Neural crest cell (in vitro differentiated cells): ENCODE measurements at regions not wholly inside any gene's neighbourhood (a gene's known extent, or its start where the extent isn't known, plus 50 kb on each side); places are given as distances from the start of the nearest gene placed in this dataset.

Experiments
- DNase-seq: peaks from one replicate; pipeline ENCODE4 v3.0.0; 2021; ENCODE audit warnings: low read depth, mixed read lengths, low spot score
- H3K27ac Mint-ChIP-seq: one replicate; pipeline ENCODE4 v1.8.0; 2021; ENCODE audit warnings: mild to moderate bottlenecking, mixed read lengths; ENCODE audit not compliant: unreplicated experiment
- H3K27me3 Mint-ChIP-seq: 2 replicates; pipeline ENCODE4 v1.8.0; 2021; ENCODE audit warnings: low read depth, mild to moderate bottlenecking, mixed read lengths
- H3K36me3 Mint-ChIP-seq: 2 replicates; pipeline ENCODE4 v1.8.0; 2021; ENCODE audit warnings: low read depth, mild to moderate bottlenecking, mixed read lengths
- H3K4me1 Mint-ChIP-seq: 2 replicates; pipeline ENCODE4 v1.8.0; 2021; ENCODE audit warnings: mixed read lengths
- H3K4me3 Mint-ChIP-seq: one replicate; pipeline ENCODE4 v1.8.0; 2021; ENCODE audit warnings: mild to moderate bottlenecking, mixed read lengths
- H3K9me3 Mint-ChIP-seq: 2 replicates; pipeline ENCODE4 v1.8.0; 2021; ENCODE audit warnings: mixed read lengths
- TF ChIP-seq, protein P1 (sequence below): fragments of 200-600 bp; sonication (generic); conservative IDR thresholded peaks from 2 replicates; pipeline ENCODE4 v1.5.0; 2021; ENCODE audit warnings: antibody characterized with exemption, mild to moderate bottlenecking

DNA sequence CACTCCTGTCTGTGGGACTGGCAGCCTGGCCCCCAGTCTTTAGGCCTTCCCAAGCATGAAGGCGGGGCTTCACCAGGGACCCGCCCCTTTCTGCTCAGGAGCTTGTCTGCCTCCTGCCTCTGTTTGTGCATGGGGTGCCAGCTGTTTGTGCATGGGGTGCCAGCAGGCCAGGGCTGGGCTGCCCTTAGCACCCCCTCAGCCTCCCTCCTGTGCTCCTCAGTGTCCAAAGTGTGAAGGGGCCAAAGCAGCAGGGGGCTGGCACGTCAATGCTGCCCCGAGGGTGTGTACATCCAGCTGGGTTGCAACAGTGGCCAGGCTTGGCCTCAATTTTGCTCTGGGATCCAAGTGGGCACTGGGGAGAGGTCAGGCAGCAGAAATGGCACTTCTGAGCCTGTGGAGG lies 298.0 kb upstream of the GALNT5 start:
- H3K36me3 Mint-ChIP-seq, result peaks cover 2% of the 10 kb centered on the region
- DNase-seq, result no peak
- H3K4me3 Mint-ChIP-seq, result no peak overlapping the region
- H3K9me3 Mint-ChIP-seq, result peaks cover 2% of the 10 kb centered on the region
- TF ChIP-seq, protein P1, sequence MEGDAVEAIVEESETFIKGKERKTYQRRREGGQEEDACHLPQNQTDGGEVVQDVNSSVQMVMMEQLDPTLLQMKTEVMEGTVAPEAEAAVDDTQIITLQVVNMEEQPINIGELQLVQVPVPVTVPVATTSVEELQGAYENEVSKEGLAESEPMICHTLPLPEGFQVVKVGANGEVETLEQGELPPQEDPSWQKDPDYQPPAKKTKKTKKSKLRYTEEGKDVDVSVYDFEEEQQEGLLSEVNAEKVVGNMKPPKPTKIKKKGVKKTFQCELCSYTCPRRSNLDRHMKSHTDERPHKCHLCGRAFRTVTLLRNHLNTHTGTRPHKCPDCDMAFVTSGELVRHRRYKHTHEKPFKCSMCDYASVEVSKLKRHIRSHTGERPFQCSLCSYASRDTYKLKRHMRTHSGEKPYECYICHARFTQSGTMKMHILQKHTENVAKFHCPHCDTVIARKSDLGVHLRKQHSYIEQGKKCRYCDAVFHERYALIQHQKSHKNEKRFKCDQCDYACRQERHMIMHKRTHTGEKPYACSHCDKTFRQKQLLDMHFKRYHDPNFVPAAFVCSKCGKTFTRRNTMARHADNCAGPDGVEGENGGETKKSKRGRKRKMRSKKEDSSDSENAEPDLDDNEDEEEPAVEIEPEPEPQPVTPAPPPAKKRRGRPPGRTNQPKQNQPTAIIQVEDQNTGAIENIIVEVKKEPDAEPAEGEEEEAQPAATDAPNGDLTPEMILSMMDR, result no peak
- no peak overlapping the region for H3K27ac Mint-ChIP-seq
- no peaks in the 10 kb centered on the region for H3K27me3 Mint-ChIP-seq
- H3K4me1 Mint-ChIP-seq, result no peaks in the 10 kb centered on the region

DNA sequence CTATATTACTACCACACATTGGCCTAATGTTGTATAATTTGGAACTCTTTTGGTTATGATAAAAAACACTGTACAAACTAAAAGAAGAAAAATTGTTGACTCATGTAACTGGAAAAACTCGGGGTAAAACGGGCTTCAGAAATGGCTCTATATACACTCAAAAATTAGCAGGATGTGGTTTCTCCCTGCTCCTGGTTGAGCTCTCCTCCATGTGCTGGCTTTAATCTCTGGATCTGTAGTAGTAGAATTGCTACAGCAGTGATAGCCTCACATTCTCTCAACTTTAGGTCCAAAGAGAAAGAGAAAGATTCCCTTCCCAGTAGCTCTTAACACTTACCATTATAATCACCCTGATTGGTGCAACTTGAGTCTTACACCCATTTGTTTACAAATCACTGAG lies 274.9 kb upstream of the GALNT5 start:
- TF ChIP-seq, protein P1, result no peak
- H3K27ac Mint-ChIP-seq, result no peak overlapping the region
- peaks cover 4% of the 10 kb centered on the region for H3K4me1 Mint-ChIP-seq
- no peaks in the 10 kb centered on the region for H3K27me3 Mint-ChIP-seq
- no peak overlapping the region for H3K4me3 Mint-ChIP-seq
- H3K9me3 Mint-ChIP-seq, result no peaks in the 10 kb centered on the region
- no peaks in the 10 kb centered on the region for H3K36me3 Mint-ChIP-seq
- DNase-seq, result no peak

DNA sequence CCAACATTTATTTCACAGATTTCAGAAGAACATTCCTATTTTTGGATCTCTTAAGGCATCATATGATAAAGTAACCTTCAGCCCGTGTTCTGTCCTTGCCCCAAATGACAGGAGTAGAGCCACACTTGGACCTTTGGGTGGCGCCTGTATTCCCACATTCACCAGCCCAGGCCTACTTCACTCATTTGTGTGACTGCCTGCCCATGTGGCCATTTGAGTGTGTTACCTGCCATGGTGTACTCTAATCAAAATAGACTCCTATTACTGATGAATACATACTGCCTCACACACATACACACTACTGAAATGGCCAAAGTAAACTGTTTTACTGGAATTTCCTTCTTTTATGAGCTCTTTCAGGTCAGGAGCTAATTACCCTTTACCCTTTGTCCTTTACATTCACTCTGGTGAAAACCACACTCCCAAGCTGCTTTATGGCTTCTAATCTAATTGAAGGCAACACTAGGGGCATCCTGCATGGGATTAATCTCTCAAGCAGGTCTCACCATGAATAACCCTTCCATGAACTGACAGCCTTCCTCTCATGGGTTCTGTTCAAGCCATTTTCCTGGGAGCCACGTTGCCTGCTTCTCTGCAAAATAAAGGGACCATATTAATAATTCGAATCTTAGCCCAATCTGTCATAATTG lies 271.0 kb upstream of the GALNT5 start:
- H3K27ac Mint-ChIP-seq, result no peak overlapping the region
- H3K4me1 Mint-ChIP-seq, result peaks cover 4% of the 10 kb centered on the region
- no peak overlapping the region for H3K4me3 Mint-ChIP-seq
- no peaks in the 10 kb centered on the region for H3K27me3 Mint-ChIP-seq
- TF ChIP-seq, protein P1, result no peak
- no peaks in the 10 kb centered on the region for H3K36me3 Mint-ChIP-seq
- no peak for DNase-seq
- no peaks in the 10 kb centered on the region for H3K9me3 Mint-ChIP-seq

DNA sequence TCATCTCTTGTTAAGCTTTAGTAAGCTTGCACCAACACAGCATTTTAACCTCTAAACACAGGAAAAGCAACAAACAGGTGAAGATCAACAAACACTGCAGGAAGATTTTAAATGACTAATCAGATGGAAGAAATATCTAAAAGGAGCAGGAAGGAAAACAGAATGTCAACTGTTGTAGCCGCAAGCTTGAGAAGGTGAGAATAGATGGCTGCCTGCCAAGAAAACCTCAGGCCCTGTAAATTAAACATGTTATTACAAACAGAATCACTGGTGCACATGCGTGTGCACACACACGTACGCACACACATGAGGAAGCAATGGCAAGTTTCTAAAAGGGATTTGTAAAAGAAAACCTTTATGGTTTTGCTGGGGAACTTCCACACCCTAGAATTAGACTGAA lies 257.8 kb upstream of the GALNT5 start:
- Mint-ChIP-seq H3K27me3 (no peaks in the 10 kb centered on the region), H3K9me3 (peaks cover 11% of the 10 kb centered on the region), H3K4me3 (no peak overlapping the region), H3K36me3 (peaks cover 6% of the 10 kb centered on the region), H3K4me1 (peaks cover 6% of the 10 kb centered on the region), H3K27ac (no peak overlapping the region)
- TF ChIP-seq, protein P1, result no peak
- DNase-seq, result no peak

DNA sequence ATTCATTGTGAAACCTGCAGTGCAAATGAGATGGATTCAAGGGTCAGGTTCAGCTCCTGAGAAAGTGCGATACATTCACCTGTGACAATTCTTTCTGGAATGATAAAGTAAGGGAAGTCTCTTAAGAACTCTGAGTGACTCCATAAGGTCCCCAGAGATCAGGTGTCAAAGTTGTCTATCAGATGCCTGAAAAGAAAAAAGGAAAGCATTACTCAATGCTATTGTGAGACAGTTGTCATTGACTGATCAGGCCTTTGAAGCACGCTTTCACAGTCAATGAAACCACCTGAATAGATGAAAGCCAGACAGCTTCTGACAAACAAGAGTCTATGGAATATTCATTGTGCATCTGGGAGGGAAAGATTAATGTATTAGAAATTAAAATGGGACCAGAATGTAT lies 252.7 kb upstream of the GALNT5 start:
- Mint-ChIP-seq H3K9me3 (peaks cover 15% of the 10 kb centered on the region), H3K27me3 (no peaks in the 10 kb centered on the region), H3K4me3 (no peak overlapping the region), H3K36me3 (peaks cover 6% of the 10 kb centered on the region), H3K4me1 (peaks cover 16% of the 10 kb centered on the region), H3K27ac (no peak overlapping the region)
- DNase-seq, result no peak
- TF ChIP-seq, protein P1, result no peak
